Fibroblast of lung (primary cell): ENCODE measurements at regions not wholly inside any gene's neighbourhood (a gene's known extent, or its start where the extent isn't known, plus 50 kb on each side); places are given as distances from the start of the nearest gene placed in this dataset.
A peak's percentile ranks its signal among the peaks of the same experiment; 100 is the strongest.

Experiments used
- DNase-seq, 2 donors: peaks; one replicate each; pipeline versions ENCODE4 v3.0.0 to v3.0.0-alpha.2; 2010; ENCODE audit warnings: low read depth in 2 of 2
- H2AFZ ChIP-seq: 2 replicates; pipeline ENCODE4 v1.5.1; 2012; ENCODE audit warnings: low read length, control low read depth, inconsistent platforms
- H3K27ac ChIP-seq: 2 replicates; pipeline ENCODE4 v1.5.1; 2011; ENCODE audit warnings: low read length, control low read depth; ENCODE audit not compliant: insufficient read depth
- H3K27me3 ChIP-seq: 2 replicates; pipeline ENCODE4 v1.5.1; 2011; ENCODE audit warnings: mild to moderate bottlenecking, low read length; ENCODE audit not compliant: control insufficient read depth, insufficient read depth
- H3K36me3 ChIP-seq: 2 replicates; pipeline ENCODE4 v1.5.1; 2011; ENCODE audit warnings: low read length; ENCODE audit not compliant: control insufficient read depth, insufficient read depth
- H3K4me1 ChIP-seq: 2 replicates; pipeline ENCODE4 v1.5.1; 2011; ENCODE audit warnings: low read length; ENCODE audit not compliant: control insufficient read depth, insufficient read depth; ENCODE audit errors: extremely low read depth
- H3K4me2 ChIP-seq: 2 replicates; pipeline ENCODE4 v1.5.1; 2011; ENCODE audit warnings: low read length, control low read depth; ENCODE audit not compliant: insufficient read depth; ENCODE audit errors: extremely low read depth
- H3K4me3 ChIP-seq, 4 experiments: fragments of 200-600 bp in 1 of 4; sonication (generic) in 1 of 4; replicated peaks in 1 of 4; 2 replicates each; pipeline ENCODE4 v1.5.1; 2011 to 2016; ENCODE audit warnings: low read length in 4 of 4, low read depth in 3 of 4, mild to moderate bottlenecking in 3 of 4, control low read depth in 2 of 4, inconsistent platforms in 1 of 4, mixed read lengths in 1 of 4; ENCODE audit not compliant: insufficient read depth in 1 of 4; ENCODE audit errors: control extremely low read depth in 1 of 4
- H3K79me2 ChIP-seq: 2 replicates; pipeline ENCODE4 v1.5.1; 2012; ENCODE audit warnings: mild to moderate bottlenecking, low read length, inconsistent platforms; ENCODE audit not compliant: control insufficient read depth, insufficient read depth
- H3K9ac ChIP-seq: 2 replicates; pipeline ENCODE4 v1.5.1; 2011; ENCODE audit warnings: mild to moderate bottlenecking, low read length, control low read depth; ENCODE audit not compliant: insufficient read depth
- H3K9me3 ChIP-seq: 2 replicates; pipeline ENCODE4 v1.5.1; 2012; ENCODE audit warnings: low read depth, low read length; ENCODE audit not compliant: control insufficient read depth, insufficient read depth
- H4K20me1 ChIP-seq: 2 replicates; pipeline ENCODE4 v1.5.1; 2011; ENCODE audit warnings: low read length; ENCODE audit not compliant: control insufficient read depth, insufficient read depth; ENCODE audit errors: extremely low read depth
- EZH2 ChIP-seq: IDR thresholded peaks from 2 replicates; pipeline ENCODE4 v1.5.1; 2012; ENCODE audit warnings: low read length, control low read depth, mild to moderate bottlenecking; ENCODE audit errors: missing control alignments
- TF ChIP-seq, protein P1 (sequence below), 2 donors: IDR thresholded peaks in 1 of 2; conservative IDR thresholded peaks in 1 of 2; 1 replicate in 1 of 2; 2 replicates in 1 of 2; pipeline ENCODE4 v1.5.1; 2011 to 2012; ENCODE audit warnings: low read length in 2 of 2, control low read depth in 1 of 2, inconsistent platforms in 1 of 2, low read depth in 1 of 2, mild to moderate bottlenecking in 1 of 2

DNA sequence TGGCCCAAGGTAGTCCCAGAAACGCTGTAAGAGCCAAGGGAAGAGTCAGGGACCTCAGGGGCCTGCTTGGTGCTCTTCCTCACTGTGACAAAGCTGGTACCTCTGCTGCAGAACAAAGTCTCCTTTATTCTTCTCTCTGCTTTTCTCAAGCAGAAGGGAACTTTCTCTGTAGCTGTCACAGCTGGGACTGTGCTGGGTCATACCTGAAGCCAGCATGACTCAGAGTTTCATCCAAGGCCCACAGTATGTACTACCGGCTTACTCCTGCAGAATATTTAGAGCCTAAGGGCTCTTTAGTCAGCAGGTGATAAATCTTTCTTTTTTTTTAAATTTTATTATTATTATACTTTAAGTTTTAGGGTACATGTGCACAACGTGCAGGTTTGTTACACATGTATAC, 183.2 kb downstream of the TINAG start:
- Histone ChIP-seq H3K4me3 (no peak overlapping the region), H3K9me3 (no peaks in the 10 kb centered on the region), H3K36me3 (no peaks in the 10 kb centered on the region), H4K20me1 (no peaks in the 10 kb centered on the region), H3K27me3 (no peaks in the 10 kb centered on the region), H3K27ac (no peak overlapping the region), H3K9ac (no peak overlapping the region), H2AFZ (no peak overlapping the region), H3K4me1 (no peaks in the 10 kb centered on the region), H3K4me2 (no peak overlapping the region), H3K79me2 (no peaks in the 10 kb centered on the region)
- TF ChIP-seq, protein P1, sequence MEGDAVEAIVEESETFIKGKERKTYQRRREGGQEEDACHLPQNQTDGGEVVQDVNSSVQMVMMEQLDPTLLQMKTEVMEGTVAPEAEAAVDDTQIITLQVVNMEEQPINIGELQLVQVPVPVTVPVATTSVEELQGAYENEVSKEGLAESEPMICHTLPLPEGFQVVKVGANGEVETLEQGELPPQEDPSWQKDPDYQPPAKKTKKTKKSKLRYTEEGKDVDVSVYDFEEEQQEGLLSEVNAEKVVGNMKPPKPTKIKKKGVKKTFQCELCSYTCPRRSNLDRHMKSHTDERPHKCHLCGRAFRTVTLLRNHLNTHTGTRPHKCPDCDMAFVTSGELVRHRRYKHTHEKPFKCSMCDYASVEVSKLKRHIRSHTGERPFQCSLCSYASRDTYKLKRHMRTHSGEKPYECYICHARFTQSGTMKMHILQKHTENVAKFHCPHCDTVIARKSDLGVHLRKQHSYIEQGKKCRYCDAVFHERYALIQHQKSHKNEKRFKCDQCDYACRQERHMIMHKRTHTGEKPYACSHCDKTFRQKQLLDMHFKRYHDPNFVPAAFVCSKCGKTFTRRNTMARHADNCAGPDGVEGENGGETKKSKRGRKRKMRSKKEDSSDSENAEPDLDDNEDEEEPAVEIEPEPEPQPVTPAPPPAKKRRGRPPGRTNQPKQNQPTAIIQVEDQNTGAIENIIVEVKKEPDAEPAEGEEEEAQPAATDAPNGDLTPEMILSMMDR (conservative IDR thresholded peaks at IDR 0.05 in 1 of 2, IDR thresholded peaks at IDR 0.05 in 1 of 2; ENCODE audit: low read depth in 1 of 2, low read length in 2 of 2), result no peak
- TF ChIP-seq EZH2, result no peak
- no peak for DNase-seq

DNA sequence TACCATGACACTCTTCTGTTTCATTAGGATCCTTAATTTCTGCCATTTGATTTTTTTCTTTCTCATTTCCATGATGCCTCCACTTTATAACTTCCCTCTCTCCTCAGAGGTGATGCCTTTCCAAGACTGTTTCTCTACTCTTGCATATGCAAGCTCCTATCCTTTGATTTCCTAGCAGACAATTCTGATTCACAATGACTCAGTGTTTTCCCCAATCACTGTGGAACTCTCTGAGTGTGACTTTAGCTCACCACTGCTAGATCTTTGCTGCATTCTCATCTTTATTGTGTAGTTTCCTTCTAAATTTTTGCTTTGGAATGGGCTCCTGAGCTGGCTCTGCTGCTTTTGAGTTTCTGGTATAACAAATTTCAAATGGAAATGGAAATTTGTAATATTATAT, 184.9 kb downstream of the TINAG start:
- TF ChIP-seq, protein P1 (conservative IDR thresholded peaks at IDR 0.05 in 1 of 2, IDR thresholded peaks at IDR 0.05 in 1 of 2; ENCODE audit: low read depth in 1 of 2, low read length in 2 of 2), result no peak
- no peak for TF ChIP-seq EZH2
- H3K4me2 ChIP-seq, result no peak overlapping the region

DNA sequence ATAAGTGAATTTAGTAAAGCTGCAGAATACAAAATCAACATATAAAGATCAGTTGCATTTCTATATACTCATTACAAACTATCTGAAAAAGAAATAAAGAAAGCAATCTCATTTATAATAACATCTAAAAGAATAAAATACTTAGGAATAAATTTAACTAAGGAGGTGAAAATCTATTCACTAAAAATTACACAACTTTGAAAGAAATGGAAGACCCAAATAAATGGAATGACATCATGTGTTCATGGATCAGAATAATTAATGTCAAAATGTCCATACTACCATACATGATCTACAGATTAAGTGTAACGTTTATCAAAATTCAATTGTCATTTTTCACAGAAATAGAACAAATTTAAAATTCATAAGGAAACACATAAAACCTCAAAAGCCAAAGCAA, 194.9 kb downstream of the TINAG start:
- H3K9ac ChIP-seq, result no peak overlapping the region
- H3K27ac ChIP-seq, result no peak overlapping the region
- no peaks in the 10 kb centered on the region for H3K36me3 ChIP-seq
- no peaks in the 10 kb centered on the region for H3K79me2 ChIP-seq
- no peak overlapping the region for H2AFZ ChIP-seq
- no peaks in the 10 kb centered on the region for H3K9me3 ChIP-seq
- no peaks in the 10 kb centered on the region for H3K27me3 ChIP-seq
- TF ChIP-seq, protein P1 (conservative IDR thresholded peaks at IDR 0.05 in 1 of 2, IDR thresholded peaks at IDR 0.05 in 1 of 2; ENCODE audit: low read depth in 1 of 2, low read length in 2 of 2), result no peak
- no peak for TF ChIP-seq EZH2
- H3K4me3 ChIP-seq, result no peak overlapping the region
- no peak overlapping the region for H3K4me2 ChIP-seq
- DNase-seq, result no peak
- H3K4me1 ChIP-seq, result no peaks in the 10 kb centered on the region
- H4K20me1 ChIP-seq, result no peaks in the 10 kb centered on the region

More for the DNA sequence above, 184.9 kb downstream of the TINAG start:
- no peaks in the 10 kb centered on the region for H4K20me1 ChIP-seq
- H3K4me1 ChIP-seq, result no peaks in the 10 kb centered on the region
- H3K79me2 ChIP-seq, result no peaks in the 10 kb centered on the region
- H3K9me3 ChIP-seq, result no peaks in the 10 kb centered on the region
- H3K36me3 ChIP-seq, result no peaks in the 10 kb centered on the region
- no peak overlapping the region for H3K4me3 ChIP-seq
- H2AFZ ChIP-seq, result no peak overlapping the region
- peak; percentile 74 to 80 for DNase-seq
- H3K9ac ChIP-seq, result no peak overlapping the region
- no peaks in the 10 kb centered on the region for H3K27me3 ChIP-seq
- H3K27ac ChIP-seq, result no peak overlapping the region
